CD4-positive, alpha-beta T cell treated with Interleukin-6 at 100 ng/mL for 8 hours (primary cell): ENCODE measurements at regions not wholly inside any gene's neighbourhood (a gene's known extent, or its start where the extent isn't known, plus 50 kb on each side); places are given as distances from the start of the nearest gene placed in this dataset.

ENCODE experiments used
- DNase-seq: peaks from one replicate; pipeline ENCODE4 v3.0.0-alpha.2; 2020; ENCODE audit warnings: mixed read lengths, low spot score

DNA sequence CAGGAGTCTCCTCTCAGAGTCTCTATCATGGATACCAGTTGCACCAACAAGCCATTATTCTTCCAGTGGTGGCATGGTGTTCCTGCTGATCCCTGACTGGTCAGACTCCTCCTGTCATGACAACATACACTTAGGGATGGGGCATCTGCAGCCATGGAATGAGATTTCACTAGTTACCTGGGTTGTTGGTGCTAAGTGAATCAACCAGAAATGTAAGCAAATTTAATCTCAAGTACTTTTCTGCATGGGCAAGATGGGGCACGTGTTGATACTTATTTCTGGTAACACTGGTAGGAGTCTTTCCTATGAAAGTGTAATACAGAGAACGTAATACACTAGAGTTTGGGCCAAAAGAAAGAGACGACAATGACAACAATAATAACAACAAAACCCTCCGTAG is 211.5 kb upstream of the FOXN3 start:
- DNase-seq, result no peak

DNA sequence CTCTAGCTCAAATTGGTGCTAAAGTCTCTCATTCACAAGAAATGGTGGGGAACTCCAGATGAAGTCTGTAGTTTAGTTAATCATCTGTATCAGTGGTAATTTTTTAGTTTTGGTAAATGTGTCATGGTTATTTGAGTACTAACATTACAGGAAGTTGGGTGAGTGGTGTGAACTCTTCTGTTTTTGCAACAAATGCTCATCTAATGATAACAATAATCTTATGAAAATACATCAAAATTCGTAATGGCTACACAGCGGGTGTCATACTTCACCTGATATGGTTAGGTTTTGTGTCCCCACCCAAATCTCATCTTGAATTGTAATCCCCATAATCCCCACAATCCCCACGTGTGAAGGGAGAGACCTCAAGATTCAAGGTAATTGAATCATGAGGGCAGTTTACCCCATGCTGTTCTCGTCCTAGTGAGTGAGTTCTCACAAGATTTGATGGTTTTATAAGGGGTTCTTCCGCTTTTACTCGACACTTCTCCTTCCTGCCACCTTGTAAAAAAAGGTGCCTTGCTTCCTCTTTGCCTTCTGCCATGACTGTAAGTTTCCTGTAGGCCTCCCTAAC is 209.3 kb upstream of the FOXN3 start:
- DNase-seq, result peak; percentile 5

DNA sequence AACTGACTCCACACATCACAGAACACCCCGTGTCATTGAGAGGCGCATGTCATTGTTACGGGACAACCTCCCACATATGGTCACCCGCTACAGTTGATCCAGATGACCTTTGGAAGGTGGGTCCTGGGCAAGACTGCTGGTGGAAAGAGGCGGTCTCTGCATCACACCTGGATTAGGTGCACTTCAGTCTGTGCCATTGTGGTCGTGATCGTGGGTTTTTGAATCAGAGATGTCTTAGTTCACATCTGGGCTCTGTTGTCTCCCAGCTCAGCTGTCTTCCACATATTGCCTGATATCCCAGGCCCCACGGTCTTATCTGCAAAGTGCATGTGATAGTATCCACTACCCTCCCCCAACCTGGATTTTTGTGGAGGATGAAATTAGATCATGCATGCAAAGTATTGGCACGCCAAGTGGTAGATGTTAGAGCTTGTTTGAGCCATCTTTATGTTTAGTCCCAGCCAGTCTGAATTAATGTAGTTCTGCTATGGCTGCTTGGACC is 208.7 kb upstream of the FOXN3 start:
- no peak for DNase-seq

DNA sequence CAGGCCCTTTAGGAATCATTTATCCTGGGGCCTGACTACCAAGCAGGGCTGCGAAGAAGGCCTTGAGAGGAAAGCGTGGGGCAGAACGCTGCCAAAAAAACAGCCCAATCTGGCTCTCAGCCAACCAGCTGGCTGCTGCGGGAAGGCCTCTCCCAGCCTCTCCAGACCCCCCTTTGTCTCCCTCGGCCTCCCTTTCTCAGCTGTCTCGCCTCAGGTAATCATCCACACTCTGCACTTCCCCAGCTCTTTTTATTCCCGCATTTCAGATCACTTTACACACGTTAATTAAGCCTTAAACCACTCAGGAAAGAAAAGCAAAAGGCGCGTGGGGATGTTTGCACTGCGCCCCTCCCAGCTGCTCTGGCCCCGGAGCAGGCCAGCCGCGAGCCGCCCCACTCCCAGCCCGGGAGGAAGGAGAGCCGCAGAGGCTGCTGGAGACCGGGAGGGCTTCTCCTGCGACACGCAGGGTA is 208.2 kb upstream of the FOXN3 start:
- no peak for DNase-seq

DNA sequence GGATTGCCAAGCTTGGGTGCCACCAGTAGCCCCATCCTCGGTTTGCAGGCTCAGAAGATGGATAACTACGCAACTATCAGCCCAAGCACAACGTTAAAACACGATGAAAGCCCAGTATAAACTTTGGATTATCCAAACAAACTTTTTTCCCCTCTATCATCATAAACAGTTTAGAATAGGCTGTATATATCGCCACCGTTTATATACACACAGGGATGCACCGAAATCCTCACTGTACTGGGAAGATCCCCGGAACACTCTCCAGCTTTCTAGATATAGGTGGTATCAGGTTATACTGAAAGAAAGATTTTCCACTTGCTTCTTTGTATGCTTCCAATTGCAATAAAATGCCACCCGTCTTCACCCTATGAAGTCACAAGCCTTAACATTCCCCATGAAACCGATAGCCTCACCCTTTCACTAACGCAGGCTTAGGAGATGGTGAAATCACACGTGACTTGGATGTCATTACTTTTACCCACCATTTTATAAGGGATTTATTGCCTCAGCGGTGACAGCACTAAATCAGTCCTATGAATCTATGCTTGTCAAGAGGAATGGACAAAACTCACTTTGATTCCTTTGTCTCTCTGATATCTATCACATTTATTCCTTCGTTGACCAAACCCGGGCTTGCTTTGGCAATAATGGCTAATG is 207.6 kb upstream of the FOXN3 start:
- no peak for DNase-seq

DNA sequence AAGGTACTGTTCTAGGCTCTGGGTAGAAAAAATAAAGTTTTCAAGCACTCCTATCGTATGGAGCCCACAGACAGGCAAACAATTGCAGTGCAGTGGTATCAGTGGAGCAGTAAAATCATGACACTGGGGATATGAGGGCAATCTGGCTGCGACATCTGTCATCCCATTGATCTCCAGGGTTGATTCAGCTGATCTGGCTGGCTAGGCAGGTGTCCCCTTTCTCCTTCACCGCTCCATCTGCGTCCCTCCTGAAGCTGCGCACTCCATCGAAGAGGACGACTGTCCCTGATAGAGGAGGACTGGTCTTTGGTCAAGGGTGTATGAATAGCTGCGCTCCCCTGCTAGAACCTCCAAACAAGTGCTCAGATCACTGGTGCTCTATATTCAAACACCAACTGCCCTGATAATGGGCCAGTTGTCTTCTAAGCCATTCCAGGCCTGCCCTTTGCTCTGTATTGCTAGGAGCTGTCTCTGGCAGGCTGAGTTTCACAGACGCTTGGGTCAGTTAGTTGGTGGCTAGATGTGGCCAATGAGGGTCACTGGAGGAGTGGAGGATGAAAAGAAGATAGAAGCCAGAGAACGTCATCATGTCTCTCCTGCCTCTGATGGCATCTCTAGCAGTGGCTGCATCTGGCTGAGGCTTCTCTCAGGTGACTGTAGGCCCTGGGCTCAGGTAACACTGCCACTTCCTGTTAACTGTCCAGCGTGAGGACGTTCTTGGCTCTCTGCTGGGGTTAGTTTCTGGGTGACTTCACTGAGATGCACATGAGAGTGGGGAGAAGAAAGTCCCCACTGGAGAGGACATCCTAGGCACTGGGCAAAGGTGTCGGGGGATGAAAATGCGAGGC is 205.0 kb upstream of the FOXN3 start:
- DNase-seq, result no peak

DNA sequence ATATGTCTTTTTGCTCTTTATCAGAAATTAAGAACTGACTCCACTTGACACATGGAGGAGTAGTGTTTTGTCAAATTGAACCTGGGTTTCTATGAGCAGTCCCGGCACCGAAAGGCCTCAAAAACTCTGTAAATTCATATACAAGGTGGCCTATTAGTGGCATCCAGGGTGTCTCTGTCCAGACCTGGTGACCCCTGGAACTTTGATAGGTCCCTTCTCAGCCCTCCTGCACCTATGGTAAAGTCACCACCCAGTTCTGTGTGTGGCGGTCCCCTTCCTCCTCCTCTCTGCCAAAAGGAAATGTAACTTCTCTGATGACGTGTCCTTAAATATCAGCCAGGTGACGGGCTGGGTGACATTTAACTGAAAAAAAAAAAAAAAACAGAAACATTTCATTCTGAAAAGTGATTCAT is 204.0 kb upstream of the FOXN3 start:
- DNase-seq, result peak; percentile 68

DNA sequence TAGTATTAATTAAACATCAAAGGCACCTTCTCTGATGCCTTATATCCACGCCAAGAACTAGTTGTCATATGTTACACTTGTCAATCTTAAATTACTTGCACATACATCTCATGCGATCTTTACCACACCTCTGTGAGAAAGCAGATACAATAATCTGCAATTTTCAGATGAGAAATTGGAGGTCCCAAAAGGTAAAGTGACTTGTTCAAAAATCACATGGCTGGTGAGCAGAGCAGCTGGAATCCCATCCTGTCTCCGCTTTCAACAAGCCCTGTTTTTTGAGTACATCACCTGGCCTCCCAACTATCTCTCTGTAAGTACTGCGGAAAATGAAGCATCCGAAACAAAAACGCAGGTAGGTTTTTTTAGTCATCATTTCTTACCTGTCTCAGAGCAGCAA is 203.4 kb upstream of the FOXN3 start:
- DNase-seq, result no peak

DNA sequence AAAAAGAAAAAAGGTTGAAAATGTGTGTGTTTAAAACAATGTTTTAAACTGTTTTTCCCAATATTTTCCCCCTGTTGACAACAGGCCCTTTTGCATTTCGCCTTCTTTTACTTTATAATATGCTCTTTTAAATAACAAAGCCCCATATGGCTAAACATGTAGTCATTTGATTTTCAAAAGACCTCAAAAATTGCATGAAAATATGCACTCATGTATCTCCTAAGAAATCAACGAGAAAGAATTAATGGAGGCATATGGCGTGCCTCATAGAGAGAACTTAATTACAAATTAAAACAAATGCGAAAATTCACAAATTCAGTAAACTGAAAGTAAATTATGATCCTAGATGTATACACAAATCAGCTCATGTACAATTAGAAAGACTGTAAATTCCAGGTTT is 202.6 kb upstream of the FOXN3 start:
- no peak for DNase-seq

DNA sequence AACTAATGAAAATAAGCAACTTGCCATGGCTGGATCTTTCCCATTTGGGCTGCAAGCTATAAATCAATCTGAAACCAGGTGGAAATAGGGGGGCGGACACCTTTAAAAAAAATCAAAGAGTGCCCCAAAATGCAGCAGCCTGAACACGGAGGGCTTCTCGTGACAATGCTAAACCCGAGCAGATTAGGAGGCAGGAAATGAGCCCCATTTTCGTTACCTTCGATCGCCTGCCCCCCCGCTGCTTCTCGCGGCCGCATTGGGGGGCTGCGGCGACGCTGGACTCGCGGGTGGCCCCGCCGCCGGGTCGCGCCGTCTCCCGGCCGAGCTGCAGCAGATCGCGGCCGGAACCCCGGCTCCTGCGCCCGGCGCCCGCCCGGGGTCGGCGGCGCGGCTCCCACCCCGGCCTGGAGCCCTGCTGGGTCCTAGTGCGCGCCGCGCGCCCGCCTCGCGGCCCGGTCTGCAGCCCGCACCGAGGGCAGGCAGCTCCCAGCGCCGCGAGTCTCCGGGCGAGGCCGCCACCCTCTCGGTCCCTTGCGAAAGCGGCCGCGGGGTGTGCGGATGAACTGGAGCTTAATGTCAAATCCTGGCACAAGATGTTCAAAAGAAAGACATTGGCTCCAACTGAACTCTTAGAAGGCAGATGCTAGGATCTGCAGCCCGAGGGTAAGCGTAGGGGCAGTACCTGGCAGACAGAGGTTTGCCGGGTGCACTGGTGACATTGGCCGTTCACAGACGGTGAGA is 201.9 kb upstream of the FOXN3 start:
- peak; percentile 52 for DNase-seq

DNA sequence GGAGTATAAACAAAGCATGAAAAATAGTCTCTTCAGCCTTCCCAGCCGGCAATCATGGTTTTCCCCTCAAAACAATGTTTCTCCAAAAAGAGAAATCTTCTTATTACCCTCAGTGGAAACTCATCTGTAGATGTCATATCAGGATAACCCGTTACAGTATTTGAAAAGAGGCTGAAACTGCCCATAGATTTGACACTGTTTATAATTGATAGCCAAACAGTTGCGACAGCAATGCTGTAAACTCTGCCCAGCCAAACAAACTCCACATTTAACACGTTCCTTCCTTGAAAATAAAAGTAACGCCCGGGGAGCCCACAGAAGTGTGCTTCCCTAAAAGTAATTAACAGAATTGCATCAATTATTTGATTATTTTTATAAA is 201.3 kb upstream of the FOXN3 start:
- DNase-seq, result no peak

DNA sequence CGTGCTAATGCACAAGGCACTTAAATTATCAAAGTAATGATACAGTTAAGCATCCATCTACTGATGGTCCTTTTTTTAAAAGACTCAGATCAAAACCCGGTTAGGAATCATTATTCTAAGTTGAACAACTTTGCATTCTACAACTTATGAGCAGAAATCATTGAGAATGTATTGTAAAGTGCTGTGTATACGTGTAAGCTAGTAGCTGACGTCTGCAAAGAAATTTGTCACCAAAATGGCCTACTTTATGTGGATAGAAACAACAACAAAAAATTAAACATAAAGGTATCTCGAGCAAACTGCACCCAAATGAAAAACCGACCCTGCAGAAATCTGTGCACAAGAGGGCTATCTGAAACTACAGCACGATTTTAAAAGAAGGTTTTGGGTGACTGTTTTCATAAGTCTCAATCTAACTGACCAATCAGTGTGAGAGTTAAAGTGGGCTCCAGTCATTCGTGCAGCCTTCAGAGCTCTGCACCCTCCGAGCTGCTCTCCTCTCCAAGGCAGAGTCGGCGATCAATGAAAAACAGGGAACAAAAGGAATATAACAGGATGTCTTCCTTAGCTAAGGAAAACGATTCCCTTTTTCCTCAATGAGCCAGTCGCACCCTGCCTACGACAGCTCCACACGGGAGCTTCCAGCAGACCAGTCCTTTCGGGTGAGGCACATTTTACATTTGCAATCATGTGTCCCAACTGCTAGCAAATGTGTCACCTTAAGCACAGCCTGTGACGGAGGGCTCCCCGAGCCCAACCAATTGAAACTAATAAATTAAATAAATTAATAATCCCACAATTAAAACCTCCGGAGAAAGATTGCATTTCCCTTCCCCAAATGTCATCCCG is 200.7 kb upstream of the FOXN3 start:
- DNase-seq, result peak; percentile 26

DNA sequence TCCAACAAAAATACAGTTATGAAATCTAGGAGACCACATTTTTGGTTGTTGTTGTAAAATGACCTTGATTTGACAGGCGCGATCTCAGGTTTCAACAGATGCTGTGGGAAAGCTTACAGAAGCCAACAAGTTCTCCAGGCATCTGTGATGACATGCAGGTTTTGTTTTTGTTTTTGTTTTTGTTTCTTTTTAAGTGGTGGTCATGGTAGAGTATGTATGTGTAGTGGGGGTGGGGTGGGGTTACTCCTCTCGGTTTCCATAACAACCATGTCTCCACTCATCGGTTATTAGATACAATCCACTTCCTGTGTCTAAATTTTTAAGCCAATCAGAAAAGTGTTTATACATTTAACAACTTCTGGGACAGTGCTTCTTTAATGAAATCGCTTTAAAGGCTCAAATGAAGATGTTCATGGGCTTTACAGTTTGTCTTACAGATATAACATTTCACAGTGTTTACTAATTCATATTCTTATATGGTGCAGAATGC is 199.9 kb upstream of the FOXN3 start:
- DNase-seq, result peak; percentile 60

DNA sequence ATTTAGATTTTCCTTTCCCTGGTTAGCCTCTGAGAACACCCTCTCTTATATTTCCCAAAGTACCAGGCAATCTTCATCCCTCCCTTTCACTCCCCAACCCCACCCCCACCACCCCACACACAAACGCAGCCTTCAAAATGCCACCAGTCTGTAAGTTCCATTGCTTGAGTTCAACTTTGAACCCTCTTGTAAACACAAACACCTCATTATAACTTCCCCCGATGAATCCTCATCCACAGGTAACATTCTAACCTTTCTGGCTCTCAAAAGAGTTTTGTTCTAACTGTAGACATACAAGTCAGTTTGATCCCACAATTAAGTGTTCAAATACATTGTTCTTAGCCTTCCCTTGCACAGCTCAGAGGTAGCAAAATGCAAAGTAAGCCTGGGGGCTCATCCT is 199.4 kb upstream of the FOXN3 start:
- DNase-seq, result no peak

DNA sequence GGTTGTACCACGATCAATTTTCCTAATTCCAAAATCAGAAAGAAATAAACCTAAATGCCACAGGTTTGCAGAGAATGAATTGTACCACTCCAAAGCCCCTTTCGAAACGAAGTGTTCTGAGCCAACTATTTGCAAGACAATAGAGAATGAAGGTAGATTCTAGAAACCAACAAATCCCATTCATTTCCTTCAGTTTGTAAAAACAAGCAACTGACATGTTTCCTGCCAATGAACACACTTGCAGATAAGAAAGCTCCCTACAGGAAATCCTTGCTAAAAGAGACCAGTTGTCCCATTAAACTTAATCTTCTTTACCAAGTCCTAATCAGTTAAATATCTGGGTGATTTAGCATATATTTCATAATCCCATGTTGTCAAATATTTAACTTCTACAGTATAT is 198.4 kb upstream of the FOXN3 start:
- DNase-seq, result no peak

DNA sequence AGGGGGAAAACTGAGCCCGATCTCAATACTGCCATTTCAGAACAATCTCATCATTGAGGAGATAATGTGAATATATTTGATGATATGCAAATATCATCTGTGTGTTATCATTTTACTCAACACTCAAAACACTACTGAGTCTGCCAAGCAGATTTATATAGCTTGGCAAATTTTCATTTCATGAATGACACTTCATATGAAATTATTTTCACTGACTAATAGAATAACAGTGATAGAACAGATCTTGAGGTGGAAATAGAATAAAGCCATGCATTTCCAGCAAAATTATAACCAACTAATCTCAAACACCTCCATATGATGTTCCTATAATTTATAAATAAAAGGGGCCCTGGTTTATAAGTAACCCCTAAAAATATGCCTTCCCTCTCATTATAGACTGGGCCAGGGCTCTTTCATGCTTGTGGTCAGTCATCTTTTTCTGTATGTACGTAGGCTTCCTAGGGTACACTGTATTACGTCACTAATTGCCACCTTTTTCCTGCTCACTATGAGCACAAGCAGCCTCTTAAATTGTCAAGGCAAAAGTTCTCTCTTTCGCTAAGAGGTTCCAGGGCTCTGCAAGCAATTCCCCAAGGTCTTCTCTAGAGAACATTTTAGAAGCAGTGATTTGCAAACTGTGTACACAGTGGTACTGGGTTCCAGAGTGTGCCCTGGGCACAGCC is 197.1 kb upstream of the FOXN3 start:
- no peak for DNase-seq

DNA sequence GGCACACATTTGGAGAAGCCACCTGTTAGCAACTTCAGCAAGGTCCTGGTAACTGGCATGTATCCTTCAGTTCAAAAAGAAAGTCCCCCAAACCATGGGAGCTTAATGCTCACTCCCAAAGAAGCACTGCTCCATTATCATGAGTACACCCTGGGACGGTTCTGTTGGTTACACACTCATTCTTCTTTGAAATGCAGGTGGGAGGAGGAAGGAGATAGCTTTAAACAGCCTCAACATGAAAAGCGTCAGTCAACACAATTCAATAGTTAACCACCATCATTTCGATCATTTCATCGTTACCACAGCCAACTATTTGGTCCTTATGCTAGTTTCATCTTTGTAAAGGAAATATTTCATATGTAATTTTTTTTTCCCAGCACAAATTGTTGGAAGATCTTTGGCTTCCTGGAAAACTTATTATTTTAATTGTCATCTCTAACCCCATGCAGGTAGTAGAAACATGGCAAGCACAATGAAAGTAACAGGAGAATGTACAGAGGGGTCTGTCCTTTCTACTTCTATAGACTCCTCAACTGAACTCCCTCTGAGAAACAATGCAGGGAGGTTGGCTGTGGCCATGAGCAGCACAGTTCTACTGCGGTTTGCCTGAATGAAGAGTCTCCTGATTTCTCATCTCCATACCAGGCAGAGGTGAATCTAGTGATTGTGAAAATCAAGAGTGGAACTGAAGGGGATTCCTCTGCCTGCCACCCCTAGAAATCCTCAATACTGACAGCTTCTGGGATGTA is 196.4 kb upstream of the FOXN3 start:
- DNase-seq, result no peak

DNA sequence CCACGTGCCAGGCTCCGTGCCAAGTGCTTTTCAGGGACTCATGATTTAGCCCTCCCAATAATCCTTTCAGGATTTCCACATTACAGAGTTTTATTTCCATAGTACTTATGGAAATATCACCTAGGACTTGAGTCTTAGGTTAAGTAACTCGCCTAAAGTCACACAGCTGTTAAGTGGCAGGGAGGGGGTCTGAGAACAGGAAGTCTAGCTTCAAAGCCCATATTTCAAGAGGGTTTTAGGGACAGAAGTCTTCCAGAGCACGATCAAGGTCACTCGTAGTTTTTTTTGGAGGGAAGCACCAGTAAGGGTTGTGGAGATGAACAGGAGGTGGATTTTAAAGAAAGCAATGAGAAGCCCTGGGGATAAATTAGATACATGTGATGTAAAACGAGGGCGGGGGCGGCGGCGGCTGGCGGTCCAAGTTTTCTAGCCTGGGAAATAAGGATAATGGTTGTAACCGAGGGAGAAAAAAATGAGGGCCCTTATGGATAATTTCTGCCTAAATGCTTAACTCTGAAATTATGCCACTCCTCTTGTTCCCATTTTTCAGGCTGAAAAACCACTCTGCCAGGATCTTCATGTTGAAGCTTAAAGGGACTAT is 192.6 kb upstream of the FOXN3 start:
- DNase-seq, result no peak

DNA sequence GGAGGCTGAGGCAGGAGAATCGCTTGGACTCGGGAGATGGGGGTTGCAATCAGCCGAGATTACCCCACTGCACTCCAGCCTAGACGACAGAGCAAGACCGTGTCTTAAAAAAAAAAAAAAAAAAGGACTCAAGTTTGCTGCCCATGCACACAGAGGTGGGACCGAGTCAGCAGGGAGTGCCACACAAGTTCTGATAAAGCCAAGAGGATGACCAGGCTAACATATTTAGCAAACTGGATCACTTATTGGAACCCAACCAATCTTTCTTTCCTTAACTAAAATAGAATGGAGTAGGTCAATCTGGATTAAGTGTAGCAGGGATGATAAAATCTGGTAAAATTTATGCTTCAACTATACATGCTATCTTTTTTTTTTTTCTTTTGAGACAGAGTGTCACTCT is 190.4 kb upstream of the FOXN3 start:
- no peak for DNase-seq
